ENCODE measurements at regions not wholly inside any gene's neighbourhood (a gene's known extent, or its start where the extent isn't known, plus 50 kb on each side); places are given as distances from the start of the nearest gene placed in this dataset.
"Not testable (repeated sequence)": the region's sequence is repeated elsewhere in the genome, so short reads cannot be mapped to it uniquely, and the experiment has no call there.

- not testable (repeated sequence) for DNase-seq (ENCODE audit: low read depth in 2 of 2)
Measured at GRCh38 chr14:30363219-30363880, 195.6 kb upstream of the G2E3 start.

GRCh38 chr14:30369502-30370180 is 189.3 kb upstream of the G2E3 start:
- no peak for DNase-seq (ENCODE audit: low read depth in 2 of 2)

GRCh38 chr14:30373053-30373452 is 185.9 kb upstream of the G2E3 start:
- no peak for DNase-seq (ENCODE audit: low read depth in 2 of 2)

- DNase-seq (ENCODE audit: low read depth in 2 of 2), result no peak
Measured at GRCh38 chr14:30373526-30373925, 185.4 kb upstream of the G2E3 start.

- peak; percentile 2 to 9 for DNase-seq (ENCODE audit: low read depth in 2 of 2)
Measured at GRCh38 chr14:30375296-30375892, 183.6 kb upstream of the G2E3 start.

GRCh38 chr14:30381861-30382480 is 177.0 kb upstream of the G2E3 start:
- no peak for DNase-seq (ENCODE audit: low read depth in 2 of 2)

GRCh38 chr14:30385925-30386324 is 173.0 kb upstream of the G2E3 start:
- DNase-seq (ENCODE audit: low read depth in 2 of 2), result no peak

GRCh38 chr14:30387871-30388270 is 171.1 kb upstream of the G2E3 start:
- DNase-seq (ENCODE audit: low read depth in 2 of 2), result no peak

GRCh38 chr14:30389134-30389876 is 169.7 kb upstream of the G2E3 start:
- no peak for DNase-seq (ENCODE audit: low read depth in 2 of 2)

GRCh38 chr14:30389877-30390385 is 169.0 kb upstream of the G2E3 start:
- no peak for DNase-seq (ENCODE audit: low read depth in 2 of 2)

- DNase-seq (ENCODE audit: low read depth in 2 of 2), result no peak
Measured at GRCh38 chr14:30395065-30395464, 163.9 kb upstream of the G2E3 start.

- DNase-seq (ENCODE audit: low read depth in 2 of 2), result no peak
Measured at GRCh38 chr14:30402846-30403245, 156.1 kb upstream of the G2E3 start.

GRCh38 chr14:30403791-30404190 is 155.2 kb upstream of the G2E3 start:
- DNase-seq (ENCODE audit: low read depth in 2 of 2), result no peak

GRCh38 chr14:30409508-30410015 is 149.4 kb upstream of the G2E3 start:
- DNase-seq (ENCODE audit: low read depth in 2 of 2), result not testable (repeated sequence)

- DNase-seq (ENCODE audit: low read depth in 2 of 2), result no peak
Measured at GRCh38 chr14:30410986-30411385, 148.0 kb upstream of the G2E3 start.

- not testable (repeated sequence) for DNase-seq (ENCODE audit: low read depth in 2 of 2)
Measured at GRCh38 chr14:30413184-30413583, 145.8 kb upstream of the G2E3 start.

GRCh38 chr14:30417121-30417520 is 141.8 kb upstream of the G2E3 start:
- DNase-seq (ENCODE audit: low read depth in 2 of 2), result no peak

GRCh38 chr14:30417999-30418398 is 141.0 kb upstream of the G2E3 start:
- no peak for DNase-seq (ENCODE audit: low read depth in 2 of 2)

GRCh38 chr14:30419037-30419436 is 139.9 kb upstream of the G2E3 start:
- DNase-seq (ENCODE audit: low read depth in 2 of 2), result no peak

- DNase-seq (ENCODE audit: low read depth in 2 of 2), result no peak
Measured at GRCh38 chr14:30420515-30420914, 138.4 kb upstream of the G2E3 start.

GRCh38 chr14:30426463-30426862 is 132.5 kb upstream of the G2E3 start:
- DNase-seq (ENCODE audit: low read depth in 2 of 2), result no peak

GRCh38 chr14:30427401-30427800 is 131.6 kb upstream of the G2E3 start:
- no peak for DNase-seq (ENCODE audit: low read depth in 2 of 2)

Measured in fibroblast of skin of left biceps (primary cell).